HG03108 (cell line): ENCODE measurements at regions not wholly inside any gene's neighbourhood (a gene's known extent, or its start where the extent isn't known, plus 50 kb on each side); places are given as distances from the start of the nearest gene placed in this dataset.

Experiments
- ATAC-seq: cut with Tn5 transposase; IDR thresholded peaks from one replicate; pipeline ENCODE4 v1.9.1; 2021; ENCODE audit warnings: moderate library complexity; ENCODE audit not compliant: unreplicated experiment

DNA sequence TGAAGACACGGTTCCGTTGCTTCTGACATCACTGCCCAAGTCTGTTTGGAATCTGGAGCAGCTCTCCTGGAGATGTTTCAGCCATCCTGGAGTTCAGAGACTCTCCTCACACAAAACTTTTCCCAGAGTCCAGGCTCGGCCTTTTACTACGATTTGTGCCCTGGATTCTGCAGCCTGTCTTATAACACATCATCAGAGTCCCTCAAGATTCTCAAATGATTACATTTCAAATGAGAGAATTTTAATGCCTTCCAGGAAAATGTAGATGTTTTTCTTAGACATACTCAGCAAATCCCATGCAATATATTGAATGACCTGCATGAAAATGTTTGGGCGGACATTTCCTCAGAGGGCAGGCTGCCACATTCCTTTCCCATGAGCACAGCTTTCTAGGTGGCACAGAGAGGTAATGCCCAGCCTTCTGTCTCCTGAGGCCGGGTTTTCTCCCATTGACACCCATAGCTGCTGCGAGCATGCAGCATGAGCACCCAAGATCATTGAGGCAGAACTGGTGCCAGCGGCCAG is 129.1 kb downstream of the SNX19 start:
- no peak for ATAC-seq

DNA sequence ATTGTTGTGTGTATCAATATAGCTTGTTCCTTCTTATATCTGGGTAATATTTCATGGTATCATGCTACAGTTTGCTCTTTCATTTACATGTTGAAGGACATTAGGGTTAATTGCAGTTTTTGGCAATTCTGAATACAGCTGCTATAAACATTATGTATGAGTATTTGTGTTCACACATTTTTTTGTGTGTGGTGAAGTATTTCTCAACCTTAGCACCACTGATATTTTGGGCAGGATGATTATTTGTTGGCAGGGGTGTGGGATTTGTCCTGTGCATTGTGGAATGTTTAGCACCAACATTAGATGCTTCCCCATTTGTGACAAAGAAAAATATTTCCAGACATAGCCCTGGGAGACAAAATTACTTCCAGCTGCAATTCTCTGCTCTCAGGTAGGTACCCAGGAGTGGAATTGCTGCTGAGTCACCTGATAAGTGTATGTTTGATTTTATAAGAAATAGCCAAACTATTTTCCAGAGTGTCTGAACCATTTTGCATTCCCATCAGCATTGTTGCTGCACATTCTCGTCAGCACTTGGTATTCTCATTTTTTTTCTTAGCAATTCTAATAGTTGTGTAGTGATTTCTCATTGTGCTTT is 128.2 kb downstream of the SNX19 start:
- ATAC-seq = no peak

DNA sequence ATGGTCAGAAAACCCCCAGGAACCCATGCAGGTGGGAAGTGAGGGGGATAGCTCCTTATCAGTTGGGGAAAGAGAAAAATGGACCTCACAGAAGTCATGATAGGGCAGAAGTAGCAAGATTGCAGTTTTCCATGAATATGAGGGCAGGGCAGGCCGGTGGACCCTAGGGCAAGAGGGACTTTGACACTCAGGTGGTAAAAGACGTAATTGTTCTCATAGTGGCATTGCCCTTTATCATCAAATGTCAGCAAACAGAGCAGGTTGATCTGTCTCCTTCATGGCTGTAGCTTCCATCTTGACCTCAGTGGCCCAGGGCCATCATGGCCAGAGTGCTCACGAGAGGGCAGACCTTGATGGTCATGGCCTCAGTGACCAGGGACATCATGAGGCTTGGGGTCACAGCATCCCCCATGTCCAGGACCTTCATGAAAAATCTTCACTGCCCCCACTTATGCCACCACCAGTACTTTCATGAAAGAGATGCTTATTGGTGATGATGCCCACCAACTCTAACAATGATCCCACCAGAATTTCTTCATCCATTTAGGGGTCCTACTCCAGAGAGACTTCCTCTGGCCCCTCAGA is 127.1 kb downstream of the SNX19 start:
- ATAC-seq = no peak

DNA sequence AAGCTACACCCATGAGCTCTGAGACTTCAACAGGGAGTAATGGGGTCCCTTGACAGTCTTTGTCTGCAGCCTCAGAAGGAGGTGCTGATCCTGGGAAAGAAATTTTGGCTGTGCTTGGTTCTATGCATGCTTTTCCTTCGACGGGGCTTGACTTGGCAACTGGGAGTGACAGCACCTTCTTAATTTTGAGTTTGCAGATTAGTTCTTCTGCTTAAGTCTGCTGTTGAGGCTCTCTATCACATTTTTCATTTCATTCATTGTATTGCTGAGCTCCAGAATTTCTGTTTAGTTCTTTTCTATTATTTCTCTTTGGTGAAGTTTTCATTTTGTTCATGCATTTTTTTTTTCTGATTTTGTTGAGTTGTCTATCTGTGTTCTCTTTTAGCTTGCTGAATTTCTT is 125.6 kb downstream of the SNX19 start:
- no peak for ATAC-seq

DNA sequence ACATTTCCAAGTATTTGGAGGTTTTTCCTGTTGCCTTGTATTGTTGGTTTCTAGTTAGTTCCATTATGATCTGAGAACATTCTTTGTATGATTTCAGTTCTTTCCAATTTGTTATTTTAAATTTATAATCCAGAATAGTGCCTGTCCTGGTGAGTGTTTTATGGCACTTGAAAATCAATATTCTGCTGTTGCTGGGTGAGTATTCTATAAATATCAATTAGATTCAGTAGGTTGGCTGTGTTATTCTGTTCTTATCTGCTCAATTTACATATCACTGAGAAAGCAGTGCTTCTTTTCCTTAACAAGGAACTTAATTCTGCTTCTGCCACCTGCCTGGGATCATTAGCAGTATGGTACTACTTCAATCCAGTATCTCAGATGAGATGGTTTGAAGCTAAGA is 123.5 kb downstream of the SNX19 start:
- ATAC-seq = no peak

DNA sequence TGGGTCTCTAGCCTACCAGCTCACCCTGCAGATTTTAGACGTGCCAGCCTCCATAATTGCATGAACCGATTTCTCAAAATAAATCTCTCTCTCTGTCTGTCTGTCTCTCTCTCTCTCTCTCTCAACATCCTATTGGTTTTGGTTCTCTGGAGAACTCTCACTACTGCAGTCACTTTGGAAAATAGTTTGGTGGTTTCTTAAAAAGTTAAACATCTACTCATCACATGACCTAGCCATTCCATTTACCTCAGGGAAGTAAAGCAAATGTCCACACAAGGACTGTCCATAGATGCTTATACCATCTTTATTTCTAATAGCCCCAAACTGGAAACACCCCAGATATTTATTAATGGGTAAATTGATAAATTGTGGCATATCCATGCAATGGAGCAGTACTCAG is 119.5 kb downstream of the SNX19 start:
- no peak for ATAC-seq

DNA sequence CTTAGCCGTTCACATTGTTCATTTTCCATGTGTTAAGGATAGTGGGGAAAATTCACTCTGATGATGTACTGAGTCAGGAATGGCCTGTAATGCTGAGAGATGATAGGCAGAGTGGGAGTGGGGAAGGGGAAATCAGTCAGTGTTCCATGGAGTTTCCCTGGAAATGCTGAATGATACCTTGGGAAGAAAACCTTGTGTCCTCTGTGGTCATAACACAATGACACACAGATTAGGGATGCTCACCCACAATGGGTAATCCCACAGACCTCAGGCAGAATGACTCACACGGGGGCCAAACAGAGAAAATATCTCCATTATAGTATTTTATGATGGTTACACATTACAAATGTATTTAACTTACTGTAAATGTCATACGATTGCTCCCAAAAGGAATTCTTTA is 118.0 kb downstream of the SNX19 start:
- ATAC-seq = no peak

DNA sequence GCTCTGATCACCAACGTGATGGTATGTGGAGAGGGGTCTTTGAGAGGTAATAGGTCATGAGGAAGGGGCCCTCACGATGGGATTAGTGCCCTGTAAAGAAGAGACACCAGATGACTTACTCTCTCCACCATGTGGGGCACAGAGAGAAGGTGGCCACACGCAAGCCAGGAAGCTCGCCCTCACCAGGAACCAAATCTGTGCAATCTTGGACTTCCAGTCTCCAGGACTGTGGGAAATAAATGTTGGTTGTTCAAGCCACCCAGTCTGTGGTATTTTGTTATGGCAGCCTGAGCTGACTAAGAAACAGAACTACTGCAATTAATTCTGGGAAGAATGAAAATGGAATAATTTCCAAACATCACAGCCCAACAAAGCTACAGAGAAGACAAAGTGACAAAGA is 117.5 kb downstream of the SNX19 start:
- no peak for ATAC-seq

DNA sequence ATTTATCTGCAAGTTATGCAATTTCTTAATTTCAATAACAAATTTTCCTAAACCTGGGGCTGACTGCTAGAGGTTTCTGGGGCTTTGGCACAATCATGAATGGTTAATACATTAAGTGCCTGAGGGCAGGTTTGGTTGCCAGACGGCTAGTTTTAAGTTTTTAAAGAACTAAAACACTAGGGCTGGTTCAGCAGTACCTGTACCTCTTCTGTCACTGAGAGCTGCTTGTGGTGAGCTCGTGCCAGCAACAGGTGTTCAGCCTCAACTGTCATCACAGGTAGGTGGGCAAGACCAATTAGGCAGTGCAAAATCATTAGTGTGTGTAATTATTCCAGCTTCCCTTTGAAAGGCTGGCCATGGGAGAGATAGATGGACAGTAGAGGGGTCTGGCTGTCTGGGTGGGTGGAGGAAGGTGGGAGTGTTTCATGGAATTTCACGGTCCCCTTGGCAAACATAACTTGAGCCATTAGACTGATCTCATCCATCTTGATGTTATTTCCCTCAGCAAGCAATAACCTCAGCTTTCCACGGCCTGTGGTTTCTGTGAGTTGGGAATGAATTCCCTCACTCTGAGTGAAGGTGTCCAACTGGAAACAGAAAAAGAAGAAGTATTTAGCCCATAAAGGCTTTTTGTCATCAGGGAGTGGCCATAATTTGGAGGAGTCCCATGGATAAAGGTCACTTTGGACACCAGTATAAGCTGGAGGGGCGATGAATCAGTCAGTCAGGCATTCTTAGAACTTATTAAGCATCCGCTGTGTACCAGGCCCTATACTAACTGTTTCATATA is 114.8 kb downstream of the SNX19 start:
- ATAC-seq = no peak

DNA sequence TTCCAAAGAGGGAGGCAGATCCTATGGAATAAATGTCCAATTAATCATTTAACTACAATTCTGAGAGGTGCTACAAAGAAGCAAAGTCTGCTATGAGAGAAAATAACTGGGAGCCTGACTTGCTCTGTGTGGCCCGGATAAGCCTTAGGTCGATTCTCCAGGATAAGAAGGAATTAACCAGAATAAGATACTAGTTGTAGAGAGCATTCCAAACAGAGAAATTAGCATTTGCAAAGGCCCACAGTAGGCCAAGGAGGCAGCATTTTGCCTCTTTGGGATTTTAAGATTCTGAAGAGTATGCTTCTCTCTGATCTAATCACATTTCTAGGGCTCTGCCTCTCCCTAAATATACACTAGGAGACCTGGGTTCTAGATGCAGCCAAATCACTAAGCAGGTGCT is 113.7 kb downstream of the SNX19 start:
- no peak for ATAC-seq

DNA sequence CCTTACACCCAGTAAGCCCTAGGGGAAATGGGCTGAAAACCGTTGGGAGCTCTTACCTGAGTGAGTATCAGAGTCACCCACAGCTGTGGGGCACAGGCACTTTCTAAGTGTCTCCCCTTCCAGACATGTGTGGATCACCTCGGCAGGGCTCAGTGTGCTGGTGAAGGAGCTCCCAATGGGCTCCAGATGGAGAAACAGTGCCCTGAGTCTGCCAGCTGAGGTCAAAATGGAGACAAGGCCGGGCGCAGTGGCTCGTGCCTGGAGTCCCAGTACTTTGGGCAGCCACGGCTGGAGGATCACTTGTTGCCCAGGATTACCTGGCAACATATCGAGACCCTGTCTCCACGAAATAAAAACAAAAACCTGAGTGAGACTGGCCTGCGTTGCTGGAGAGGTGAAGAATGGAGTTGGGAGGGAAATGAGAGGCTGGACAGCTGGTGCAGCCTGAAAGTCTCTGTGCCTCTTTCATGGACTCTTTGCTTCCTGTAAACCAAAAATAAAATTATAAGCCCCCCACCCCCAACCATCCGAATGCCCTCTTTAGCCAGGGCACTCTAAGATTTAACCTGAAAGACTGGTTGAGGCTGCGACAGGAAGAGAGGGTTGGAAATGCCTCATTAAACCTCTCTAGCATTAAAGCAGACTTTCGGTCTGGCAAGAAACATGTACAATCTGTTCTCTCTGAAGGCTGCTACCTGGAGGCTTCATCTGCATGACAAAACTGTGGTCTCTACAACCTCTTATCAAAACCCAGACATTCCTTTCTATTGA is 111.8 kb downstream of the SNX19 start:
- no peak for ATAC-seq

DNA sequence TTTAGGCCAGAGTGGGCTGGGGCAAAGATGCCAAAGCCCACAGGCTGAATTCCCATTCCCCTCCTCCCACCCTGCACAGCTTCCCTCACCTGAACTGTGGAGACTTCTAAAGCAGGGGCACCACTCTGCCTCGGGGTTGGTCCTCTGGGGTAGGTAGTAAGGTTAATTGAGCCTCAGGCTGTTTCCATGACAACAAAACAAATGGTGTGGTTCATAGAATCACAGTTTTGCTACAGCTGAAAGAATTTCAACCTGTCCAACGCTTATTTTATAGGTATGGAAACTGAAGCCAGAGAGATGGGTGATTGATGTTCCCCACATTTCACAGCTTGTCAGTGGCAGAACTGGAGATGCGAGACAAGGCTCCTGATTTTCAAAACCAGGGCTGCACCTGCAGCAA is 109.5 kb downstream of the SNX19 start:
- no peak for ATAC-seq

DNA sequence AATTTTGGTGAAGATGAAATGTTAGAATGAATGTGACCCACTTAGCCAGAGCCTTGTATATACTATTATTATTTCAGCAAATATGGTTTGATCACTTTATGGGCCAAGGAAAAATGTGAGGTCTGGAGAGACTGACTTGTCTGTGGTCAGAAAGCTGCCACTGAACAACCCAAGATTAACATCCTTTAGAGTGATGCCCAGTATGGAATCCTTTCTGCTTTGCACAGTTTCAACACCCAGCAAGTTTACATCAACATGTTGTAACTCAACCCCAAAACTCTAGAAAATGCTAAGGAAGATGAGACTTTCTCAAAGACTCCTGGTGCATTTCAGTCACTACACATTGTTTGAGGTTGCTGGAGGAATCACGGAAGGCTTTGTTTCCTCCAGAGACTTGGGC is 107.7 kb downstream of the SNX19 start:
- no peak for ATAC-seq

DNA sequence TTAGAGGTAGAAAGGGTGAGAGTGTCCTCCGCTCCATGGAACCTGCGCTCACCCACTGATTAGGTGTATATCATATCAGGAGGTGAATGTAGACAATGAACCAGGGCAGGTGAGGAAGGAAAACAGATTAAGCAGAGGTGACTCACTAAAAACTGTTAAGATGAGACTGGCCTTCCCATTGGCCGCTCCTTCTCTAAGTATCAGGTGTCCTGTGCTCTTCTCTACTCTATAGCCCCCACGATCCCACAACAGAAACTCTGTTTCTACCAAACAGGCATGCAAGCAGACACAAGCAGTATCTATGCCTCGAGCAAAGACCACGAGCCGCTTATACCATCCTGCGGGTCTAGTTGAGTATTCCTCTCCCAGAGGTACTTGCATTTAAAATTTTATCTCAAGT is 103.1 kb downstream of the SNX19 start:
- no peak for ATAC-seq

DNA sequence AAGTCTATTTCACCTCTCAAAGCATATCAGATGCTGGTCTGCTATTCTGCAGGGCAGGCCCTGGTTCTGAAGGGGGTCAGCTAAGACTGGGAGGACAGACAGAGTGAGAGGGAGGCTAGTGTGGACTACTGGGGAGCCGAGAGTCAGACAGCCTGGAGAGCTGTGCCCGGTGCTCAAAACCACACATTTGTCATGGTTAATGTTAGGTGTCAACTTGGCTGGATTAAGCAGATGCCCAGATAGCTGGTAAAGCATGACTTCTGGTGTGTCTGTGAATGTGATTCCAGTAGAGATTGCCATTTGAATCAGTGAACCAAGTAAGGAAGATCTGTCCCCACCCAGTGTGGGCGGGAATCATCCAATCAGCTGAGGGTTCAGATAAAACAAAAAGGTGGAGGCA is 102.6 kb downstream of the SNX19 start:
- no peak for ATAC-seq

DNA sequence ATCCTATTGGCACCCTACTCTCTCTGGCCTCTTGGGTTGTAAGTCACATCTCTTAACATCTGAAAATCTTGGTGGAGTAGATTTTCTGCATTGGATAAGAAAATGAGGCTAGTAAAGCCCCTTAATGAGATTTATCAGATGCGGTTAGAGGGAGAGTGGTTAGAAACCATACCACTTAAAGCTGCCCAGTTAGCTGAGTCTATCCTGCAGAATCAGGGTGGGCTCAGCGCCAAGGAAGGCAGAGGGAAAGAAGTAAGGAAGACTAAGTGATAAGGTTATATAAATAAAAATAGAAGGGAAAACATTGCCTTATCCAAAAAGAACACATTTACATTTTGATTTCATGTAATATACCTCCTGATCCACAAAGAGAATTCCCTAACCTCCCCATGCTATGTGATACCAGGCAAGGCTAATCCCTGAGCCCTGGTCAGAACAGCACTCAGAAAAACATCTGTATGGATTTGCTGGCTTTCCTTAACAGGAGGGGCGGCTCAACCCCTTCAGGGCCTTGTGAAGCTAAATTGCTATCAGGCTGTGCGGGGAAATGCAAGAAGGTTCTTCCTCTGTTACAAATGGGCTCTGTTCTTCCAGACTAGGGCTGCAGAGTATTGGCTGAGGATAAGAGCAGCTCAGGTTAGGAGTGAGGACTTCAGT is 101.7 kb downstream of the SNX19 start:
- ATAC-seq = no peak

DNA sequence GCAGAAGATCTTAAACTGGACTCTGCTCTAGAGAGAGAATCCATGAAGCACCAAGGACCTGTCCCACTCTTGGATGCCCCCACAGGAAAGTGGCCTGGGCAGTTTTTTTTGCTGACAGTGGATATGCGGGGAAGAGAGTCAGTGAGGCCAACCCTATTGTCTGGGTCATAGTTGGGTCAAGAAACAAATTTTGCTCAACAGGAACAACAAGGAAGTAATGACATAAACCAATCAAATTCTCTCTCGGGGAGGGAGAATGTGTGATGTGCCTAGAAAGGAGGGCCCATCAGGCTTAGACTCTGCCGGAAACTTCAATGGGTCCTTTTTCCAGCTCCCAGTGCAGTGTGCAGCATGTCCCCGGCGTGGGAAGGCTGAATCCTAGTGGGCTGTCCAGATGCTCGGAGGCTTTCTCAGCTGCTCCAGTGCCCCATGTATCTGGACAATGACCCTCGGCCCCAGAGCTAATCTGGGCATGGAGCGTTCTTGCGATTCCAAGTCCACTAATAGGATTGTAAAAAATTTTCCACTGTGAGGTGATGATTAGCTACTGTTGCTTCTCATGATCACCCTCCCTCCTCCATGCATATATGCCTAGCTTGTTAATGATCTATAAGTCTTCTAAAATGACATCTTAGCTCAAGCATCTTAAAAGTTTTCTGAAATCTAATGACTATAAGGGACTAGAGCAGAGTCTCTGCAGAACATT is 101.0 kb downstream of the SNX19 start:
- no peak for ATAC-seq

DNA sequence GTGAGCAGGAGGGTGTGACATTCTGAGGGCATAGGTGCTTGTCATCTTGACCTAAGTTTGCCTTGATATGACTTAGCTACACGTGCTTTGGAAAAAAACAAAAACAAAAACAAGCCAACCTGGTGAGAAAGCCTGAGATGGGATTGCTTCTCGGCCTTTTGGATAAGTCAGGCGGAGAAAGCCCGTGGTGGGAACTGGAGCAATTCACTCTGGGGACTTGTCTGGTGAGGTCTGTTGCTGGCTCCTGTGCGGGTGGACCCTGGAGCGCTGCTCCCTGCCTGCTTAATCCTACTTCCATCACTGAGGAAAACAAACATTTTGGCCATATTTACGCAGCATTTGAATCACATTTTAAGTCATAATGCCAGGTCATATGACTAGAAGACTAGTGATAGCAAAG is 100.3 kb downstream of the SNX19 start:
- ATAC-seq = no peak

DNA sequence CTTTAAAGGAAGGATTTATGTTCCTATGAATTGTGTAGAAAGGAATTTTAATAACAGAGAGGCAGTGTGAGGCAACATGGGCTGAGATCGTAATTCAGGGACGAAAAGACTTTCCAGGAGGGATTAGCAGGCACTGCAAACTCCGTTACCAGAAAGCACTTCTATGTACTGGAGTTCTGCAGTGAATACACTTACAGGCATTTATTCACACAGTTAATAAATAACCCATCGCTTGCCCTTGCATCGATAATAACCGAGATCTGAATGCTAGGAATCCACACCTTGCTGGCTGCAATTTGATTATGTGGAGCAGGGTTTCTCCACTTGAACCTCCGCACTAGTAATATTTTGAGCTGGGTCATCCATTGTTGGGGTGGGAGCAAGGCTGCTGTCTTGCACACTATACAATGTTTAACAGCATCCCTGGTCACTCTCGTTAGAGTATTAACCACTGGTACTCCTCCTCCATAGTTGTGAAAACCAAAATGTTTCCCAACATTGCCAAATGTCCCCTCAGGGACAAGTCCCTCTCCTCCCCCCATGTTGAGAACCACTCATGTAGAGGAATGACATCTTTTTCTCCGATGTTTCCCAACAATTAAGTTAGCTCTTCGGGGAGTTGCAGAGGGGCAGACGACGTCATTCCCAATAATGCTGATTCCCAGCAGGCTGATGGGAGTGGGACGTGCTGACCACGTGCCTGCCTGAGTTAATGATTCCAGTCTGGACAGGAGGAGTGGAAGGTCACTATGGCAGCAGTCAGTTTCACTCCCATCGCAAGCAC is 99.5 kb downstream of the SNX19 start:
- ATAC-seq = no peak
